HG03039 (cell line): ENCODE measurements at regions not wholly inside any gene's neighbourhood (a gene's known extent, or its start where the extent isn't known, plus 50 kb on each side); places are given as distances from the start of the nearest gene placed in this dataset.

ENCODE experiments used
- ATAC-seq: cut with Tn5 transposase; IDR thresholded peaks from one replicate; pipeline ENCODE4 v1.9.1; 2021; ENCODE audit warnings: mild to moderate bottlenecking, moderate library complexity; ENCODE audit not compliant: unreplicated experiment

DNA sequence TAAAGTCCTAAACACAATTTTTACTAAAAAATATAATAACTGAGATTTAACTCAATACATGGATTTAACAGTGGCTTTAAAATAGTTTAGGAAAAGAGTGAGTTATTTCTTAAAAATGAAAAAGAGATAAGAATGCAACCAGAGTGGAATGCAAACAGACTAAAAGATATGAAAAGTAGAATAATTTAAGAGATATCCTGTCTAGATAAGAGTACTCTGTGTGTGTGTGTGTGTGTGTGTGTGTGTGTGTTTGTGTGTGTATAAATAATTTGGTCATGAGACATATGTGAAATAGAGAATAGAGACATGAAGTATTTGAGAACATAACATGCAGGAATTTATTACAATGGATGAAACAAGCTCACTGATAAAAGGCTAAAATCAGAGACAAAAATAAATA, 986.9 kb upstream of the CHORDC1 start:
- ATAC-seq, result no peak

- ATAC-seq, result no peak
Measured at GRCh38 chr11:91209306-91209705, 986.5 kb upstream of the CHORDC1 start.

GRCh38 chr11:91199866-91200265, 977.0 kb upstream of the CHORDC1 start:
- no peak for ATAC-seq

- no peak for ATAC-seq
Measured at GRCh38 chr11:91194546-91194945, 971.7 kb upstream of the CHORDC1 start.

DNA sequence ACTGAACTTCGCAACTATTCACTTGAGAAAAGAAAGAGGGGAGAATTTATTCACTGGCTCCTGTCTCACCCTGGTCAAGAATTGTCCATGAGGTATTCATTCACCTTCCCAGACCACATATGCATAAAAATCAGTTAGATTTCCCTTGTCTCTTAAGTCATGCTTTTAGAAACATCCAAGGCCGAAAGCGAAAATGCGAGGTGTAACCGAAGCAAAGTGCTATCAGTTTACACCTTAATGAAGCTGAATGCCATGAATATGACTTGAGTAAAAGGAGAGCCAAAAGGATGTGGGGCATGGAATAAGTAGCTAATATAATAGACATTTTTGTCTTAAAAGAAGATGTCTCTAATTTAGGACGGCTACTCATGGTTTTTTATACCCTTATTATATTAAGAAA, 965.6 kb upstream of the CHORDC1 start:
- no peak for ATAC-seq

GRCh38 chr11:91187314-91187713, 964.5 kb upstream of the CHORDC1 start:
- no peak for ATAC-seq

GRCh38 chr11:91178366-91178765, 955.5 kb upstream of the CHORDC1 start:
- ATAC-seq, result no peak

DNA sequence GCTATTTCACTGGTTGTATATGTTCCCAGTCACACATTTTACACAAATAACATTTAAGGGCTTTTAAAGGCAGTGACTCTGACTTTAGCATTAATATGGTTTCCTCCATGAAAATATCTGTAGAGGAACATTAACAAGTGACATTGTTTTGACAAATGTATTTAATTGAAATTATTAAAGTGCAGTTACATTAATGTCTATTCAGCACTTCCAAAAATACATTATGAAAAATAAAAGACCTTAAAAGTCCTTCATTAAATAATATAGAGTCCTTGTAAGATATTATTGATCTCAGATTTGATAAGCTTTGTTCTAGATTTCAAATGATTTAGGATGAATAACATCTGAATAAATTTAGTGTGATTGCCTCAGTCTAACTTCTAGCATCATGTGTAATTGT, 951.9 kb upstream of the CHORDC1 start:
- ATAC-seq, result no peak

- ATAC-seq, result no peak
Measured at GRCh38 chr11:91174193-91174592, 951.3 kb upstream of the CHORDC1 start.

- ATAC-seq, result no peak
Measured at GRCh38 chr11:91173701-91174100, 950.9 kb upstream of the CHORDC1 start.

DNA sequence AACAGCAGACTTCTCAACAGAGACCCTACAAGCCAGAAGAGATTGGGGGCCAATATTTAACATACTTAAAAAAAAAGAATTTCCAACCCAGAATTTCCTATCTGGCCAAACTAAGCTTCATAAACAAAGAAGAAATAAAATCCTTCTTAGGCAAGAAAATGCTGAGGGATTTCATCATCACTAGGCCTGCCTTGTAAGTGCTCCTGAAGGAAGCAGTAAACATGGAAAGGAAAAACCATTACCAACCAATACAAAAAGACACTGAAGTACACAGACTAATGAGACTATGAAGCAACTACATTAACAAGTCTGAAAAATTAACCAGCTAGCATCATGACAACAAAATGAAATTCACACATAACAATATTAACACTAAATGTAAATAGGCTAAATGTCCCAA, 947.9 kb upstream of the CHORDC1 start:
- no peak for ATAC-seq

DNA sequence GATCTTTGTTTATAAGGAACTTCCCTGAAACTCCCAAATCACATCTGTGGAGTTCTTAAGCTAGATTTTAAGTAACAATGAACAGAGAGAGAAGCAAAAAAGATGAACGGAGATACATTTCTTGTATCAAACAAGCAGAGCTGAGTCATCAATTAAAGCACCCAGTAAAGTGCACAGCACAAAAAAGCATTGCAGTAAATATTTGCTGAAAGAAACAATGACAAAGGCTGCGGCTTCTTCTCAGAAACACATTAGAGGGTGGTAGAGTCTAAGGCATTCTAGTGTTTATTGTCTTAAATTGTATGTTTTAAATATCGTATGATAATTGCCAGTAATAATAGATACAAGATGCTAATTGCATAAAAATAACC, 941.6 kb upstream of the CHORDC1 start:
- ATAC-seq, result no peak

GRCh38 chr11:91163619-91164451, 941.0 kb upstream of the CHORDC1 start:
- ATAC-seq, result no peak

GRCh38 chr11:91160661-91161060, 937.8 kb upstream of the CHORDC1 start:
- ATAC-seq, result no peak

GRCh38 chr11:91158891-91159537, 936.2 kb upstream of the CHORDC1 start:
- no peak for ATAC-seq

DNA sequence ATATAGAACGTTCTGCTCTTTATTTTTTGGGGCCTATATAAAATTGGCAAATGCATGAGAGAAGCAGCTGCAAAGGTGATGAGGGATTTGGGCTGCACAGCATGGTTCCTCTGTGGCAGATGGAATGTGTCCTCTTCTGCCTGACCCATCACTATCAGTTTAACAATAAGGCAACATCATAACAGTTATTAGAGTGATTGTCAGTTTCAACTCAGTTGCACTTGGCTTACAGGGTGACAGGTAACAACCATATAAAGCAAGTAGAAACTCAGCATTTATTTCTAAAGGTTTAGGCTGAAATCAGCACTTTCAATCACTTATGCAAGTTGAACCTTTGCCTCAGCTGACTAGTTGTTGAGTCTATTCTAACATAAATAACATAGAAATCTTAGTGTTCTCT, 935.4 kb upstream of the CHORDC1 start:
- no peak for ATAC-seq

- ATAC-seq, result no peak
Measured at GRCh38 chr11:91156041-91156440, 933.2 kb upstream of the CHORDC1 start.

GRCh38 chr11:91147885-91148284, 925.0 kb upstream of the CHORDC1 start:
- ATAC-seq, result no peak

GRCh38 chr11:91141655-91142054, 918.8 kb upstream of the CHORDC1 start:
- no peak for ATAC-seq

DNA sequence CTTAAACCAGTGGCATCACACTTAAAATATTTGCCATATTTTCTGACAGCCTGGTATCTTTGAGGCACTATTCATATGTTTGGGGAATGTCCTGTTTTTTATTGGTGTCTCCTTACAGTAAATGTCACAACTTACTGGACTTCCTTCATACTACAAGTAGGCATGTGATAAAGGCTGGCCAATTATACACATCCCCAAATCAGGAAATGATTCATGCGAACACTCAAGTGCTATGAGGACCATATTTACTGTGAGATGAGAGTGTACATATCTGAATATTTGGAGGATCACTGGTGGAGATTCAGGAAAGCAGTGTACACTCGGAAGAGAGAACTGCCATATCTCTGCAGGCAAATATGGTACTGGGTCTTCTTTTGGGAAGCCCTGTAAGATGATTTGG, 913.8 kb upstream of the CHORDC1 start:
- ATAC-seq, result no peak

DNA sequence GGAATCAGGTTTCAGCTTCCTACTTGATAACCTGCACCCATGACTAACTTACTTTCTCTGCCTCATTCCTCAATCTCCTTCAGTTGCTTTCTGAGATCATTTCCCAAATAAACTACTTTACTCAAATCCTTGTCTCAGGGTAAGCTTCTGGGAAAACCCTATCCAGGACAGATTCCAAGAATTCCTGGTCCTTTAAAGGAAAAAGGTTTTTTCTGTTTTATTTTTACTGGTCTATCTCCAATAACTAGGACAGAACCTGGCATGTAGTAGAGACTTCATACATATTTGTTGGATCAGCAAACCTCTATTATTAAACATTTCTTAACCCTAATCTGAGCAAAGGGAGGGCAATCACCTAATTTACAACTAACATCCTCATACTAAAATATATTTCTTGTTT, 910.5 kb upstream of the CHORDC1 start:
- ATAC-seq, result no peak

DNA sequence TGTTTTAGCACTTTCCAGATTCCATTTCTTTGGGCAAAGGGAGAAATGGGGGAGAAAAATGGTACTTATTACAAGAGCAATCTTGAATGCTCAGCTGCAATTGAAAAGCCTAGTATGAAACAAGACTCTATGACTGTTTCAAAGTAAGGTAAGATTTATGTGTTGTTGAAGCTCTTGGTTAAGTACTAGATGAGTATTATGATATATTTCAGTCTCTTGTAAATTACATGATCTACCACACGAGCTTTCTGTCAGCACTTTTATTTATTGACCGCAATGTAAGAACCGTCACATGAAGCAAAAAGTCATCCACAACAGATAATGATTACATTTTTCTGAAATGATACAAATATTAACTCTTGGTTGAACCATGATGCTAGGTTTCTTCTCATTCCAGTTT, 906.7 kb upstream of the CHORDC1 start:
- ATAC-seq, result no peak

GRCh38 chr11:91124363-91124762, 901.5 kb upstream of the CHORDC1 start:
- ATAC-seq, result no peak
